Breast epithelium (tissue), 4 donors: ENCODE measurements at regions not wholly inside any gene's neighbourhood (a gene's known extent, or its start where the extent isn't known, plus 50 kb on each side); places are given as distances from the start of the nearest gene placed in this dataset.
"Not testable (repeated sequence)": the region's sequence is repeated elsewhere in the genome, so short reads cannot be mapped to it uniquely, and the experiment has no call there.

Source experiments
- DNase-seq, 2 donors: peaks; one replicate each; pipeline ENCODE4 v3.0.0-alpha.2; 2019; ENCODE audit warnings: low spot score in 2 of 2
- H3K27ac ChIP-seq, 2 donors: fragments of 200-600 bp; sonication (generic) in 1 of 2; one replicate each; pipeline ENCODE4 v1.5.1; 2016 to 2019; ENCODE audit warnings: mild to moderate bottlenecking in 1 of 2
- H3K27me3 ChIP-seq, 2 donors: fragments of 200-600 bp; sonication (generic) in 1 of 2; one replicate each; pipeline versions ENCODE4 v1.5.1 to v1.6.0; 2017 to 2019; ENCODE audit warnings: control low read depth in 1 of 2, mild to moderate bottlenecking in 1 of 2
- H3K36me3 ChIP-seq: fragments of 200-600 bp; one replicate; pipeline ENCODE4 v1.5.1; 2019
- H3K4me1 ChIP-seq, 2 donors: fragments of 200-600 bp; sonication (generic); one replicate each; pipeline ENCODE4 v1.5.1; 2016 to 2019; ENCODE audit warnings: control low read depth in 1 of 2
- H3K4me3 ChIP-seq, 3 donors: fragments of 200-600 bp; sonication (generic); 1 replicate in 2 of 3; 2 replicates in 1 of 3; pipeline ENCODE4 v1.5.1; 2016 to 2019; ENCODE audit warnings: mild to moderate bottlenecking in 3 of 3, moderate library complexity in 2 of 3
- H3K9me3 ChIP-seq, 2 donors: fragments of 200-600 bp; sonication (generic) in 1 of 2; one replicate each; pipeline ENCODE4 v1.5.1; 2016 to 2019; ENCODE audit warnings: control low read depth in 1 of 2
- POLR2A ChIP-seq: fragments of 450-650 bp; IDR thresholded peaks from one replicate; pipeline ENCODE4 v1.6.1; 2016; ENCODE audit warnings: antibody characterized with exemption, mild to moderate bottlenecking, moderate library complexity
- POLR2AphosphoS5 ChIP-seq, 3 donors: sonication (generic); formaldehyde crosslinking; IDR thresholded peaks; one replicate each; pipeline ENCODE4 v1.6.1; 2017; ENCODE audit warnings: antibody characterized with exemption in 3 of 3
- intact Hi-C: fragments of 100-400 bp; cut with DNase I; formaldehyde crosslinking; loops from one replicate; pipeline ENCODE4 v1.15.1; 2023; ENCODE audit warnings: low total_unique reads
- TF ChIP-seq, protein P1 (sequence below), 3 donors: fragments of 450-650 bp; IDR thresholded peaks; one replicate each; pipeline ENCODE4 v1.5.1; 2016 to 2017; ENCODE audit warnings: antibody characterized with exemption in 3 of 3, mild to moderate bottlenecking in 3 of 3, moderate library complexity in 3 of 3

DNA sequence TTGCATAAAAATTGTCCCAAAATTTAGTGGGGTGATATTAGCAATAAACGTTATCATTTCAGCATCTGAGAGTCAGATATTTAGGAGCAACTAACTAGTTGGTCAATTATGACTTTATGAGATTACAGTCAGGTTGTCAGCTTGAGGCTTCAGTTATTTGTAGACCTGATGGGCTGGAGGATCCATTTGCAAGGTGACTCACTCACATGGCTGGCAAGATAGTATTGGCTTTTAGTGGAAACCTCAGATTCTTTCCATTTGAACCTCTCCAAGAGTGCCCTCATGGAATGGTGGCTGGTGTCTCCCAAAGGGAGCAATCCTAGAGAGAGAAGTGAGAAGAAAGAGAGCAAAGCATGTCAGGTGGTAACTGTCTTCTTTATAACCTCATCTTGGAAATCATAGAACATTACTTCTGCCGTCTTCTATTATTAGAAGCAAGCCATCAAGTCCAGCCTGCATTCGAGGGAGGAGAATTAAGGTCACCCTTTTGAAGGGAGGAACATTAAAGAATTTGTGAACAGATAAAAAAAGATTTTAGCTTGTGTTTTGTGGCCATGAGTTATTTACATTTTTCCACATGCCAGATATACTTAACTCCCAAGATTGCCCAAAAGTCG lies 92.5 kb downstream of the HAUS1 start:
- no peak overlapping the region for H3K4me3 ChIP-seq
- no peak for DNase-seq
- no peaks in the 10 kb centered on the region for H3K27me3 ChIP-seq
- no peak overlapping the region for H3K27ac ChIP-seq
- intact Hi-C loops = no loop called here
- TF ChIP-seq, protein P1, sequence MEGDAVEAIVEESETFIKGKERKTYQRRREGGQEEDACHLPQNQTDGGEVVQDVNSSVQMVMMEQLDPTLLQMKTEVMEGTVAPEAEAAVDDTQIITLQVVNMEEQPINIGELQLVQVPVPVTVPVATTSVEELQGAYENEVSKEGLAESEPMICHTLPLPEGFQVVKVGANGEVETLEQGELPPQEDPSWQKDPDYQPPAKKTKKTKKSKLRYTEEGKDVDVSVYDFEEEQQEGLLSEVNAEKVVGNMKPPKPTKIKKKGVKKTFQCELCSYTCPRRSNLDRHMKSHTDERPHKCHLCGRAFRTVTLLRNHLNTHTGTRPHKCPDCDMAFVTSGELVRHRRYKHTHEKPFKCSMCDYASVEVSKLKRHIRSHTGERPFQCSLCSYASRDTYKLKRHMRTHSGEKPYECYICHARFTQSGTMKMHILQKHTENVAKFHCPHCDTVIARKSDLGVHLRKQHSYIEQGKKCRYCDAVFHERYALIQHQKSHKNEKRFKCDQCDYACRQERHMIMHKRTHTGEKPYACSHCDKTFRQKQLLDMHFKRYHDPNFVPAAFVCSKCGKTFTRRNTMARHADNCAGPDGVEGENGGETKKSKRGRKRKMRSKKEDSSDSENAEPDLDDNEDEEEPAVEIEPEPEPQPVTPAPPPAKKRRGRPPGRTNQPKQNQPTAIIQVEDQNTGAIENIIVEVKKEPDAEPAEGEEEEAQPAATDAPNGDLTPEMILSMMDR (IDR thresholded peaks at IDR 0.05) = no peak
- TF ChIP-seq POLR2A = no peak
- TF ChIP-seq POLR2AphosphoS5 (IDR thresholded peaks at IDR 0.05) = no peak
- H3K36me3 ChIP-seq = no peaks in the 10 kb centered on the region
- H3K4me1 ChIP-seq = no peaks in the 10 kb centered on the region
- no peaks in the 10 kb centered on the region for H3K9me3 ChIP-seq

DNA sequence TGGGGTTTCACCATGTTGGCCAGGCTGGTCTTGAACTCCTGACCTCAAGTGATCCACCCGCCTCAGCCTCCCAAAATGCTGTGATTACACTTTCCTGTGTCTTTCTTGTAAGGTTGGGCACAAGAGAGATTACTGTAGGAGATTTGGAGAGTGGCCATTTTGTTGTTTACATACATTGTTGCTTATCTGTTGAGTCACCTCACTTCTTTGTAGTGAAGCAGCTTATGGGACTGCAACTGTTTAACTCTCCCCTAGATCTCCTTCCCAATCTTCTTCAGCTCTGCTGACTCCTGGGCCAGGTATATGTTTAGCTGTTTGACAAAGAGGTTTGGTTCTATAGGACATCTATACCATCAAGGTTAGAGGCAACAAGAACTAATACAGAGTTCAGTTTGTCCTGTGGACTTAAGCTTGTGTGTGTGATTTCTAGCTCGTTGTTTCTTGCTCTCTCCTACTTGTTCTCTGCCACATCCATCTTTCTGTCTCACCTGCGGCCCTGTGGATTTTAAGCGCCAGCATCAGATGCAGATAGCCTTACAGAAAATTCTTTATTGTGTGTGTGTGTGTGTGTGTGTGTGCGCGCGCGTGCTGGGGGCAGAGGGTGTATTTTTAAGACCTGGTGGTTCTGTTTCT lies 95.4 kb downstream of the HAUS1 start:
- no peak overlapping the region for H3K27ac ChIP-seq
- H3K9me3 ChIP-seq = no peaks in the 10 kb centered on the region
- no peaks in the 10 kb centered on the region for H3K36me3 ChIP-seq
- no peak overlapping the region for H3K4me3 ChIP-seq
- TF ChIP-seq POLR2A (no peak), POLR2AphosphoS5 (IDR thresholded peaks at IDR 0.05) (no peak)
- TF ChIP-seq, protein P1 (IDR thresholded peaks at IDR 0.05) = no peak
- no peaks in the 10 kb centered on the region for H3K4me1 ChIP-seq
- DNase-seq = no peak
- no peaks in the 10 kb centered on the region for H3K27me3 ChIP-seq
- intact Hi-C loops = no loop called here

DNA sequence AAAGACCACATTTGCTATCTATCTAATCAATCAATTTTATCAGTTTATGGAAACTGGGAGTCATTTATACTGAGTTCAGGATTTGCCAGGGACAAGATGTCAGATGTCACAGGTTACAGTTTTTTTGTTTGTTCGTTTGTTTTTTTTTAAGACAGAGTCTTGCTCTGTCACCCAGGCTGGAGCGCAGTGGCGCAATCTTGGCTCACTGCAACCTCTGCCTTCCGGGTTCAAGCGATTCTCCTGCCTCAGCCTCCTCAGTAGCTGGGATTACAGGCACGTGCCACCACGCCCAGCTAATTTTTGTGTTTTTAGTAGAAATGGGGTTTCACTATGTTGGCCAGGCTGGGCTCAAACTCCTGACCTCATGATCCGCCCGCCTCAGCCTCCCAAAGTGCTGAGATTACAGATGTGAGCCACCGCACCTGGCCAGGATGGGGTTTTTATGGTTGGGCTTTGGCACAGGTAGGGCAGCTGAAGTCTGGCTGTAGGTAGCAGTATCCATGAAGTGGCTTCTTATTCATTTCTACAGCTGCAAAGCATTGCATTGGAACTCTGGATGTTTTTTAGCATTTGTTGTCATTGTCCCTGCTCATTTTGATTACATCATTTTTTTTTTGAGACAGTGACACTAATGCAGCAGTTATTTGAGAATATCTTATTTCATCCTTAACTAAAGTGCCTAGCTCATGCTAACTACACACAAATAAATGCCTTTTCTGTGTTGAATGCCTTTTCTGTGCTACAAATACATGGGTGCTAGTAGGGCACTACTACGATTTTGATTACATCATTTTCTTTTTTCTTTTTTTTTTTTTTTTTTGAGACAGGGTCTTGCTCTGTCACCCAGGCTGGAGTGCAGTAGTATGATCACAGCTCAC lies 96.2 kb downstream of the HAUS1 start:
- H3K27me3 ChIP-seq, H3K4me3 ChIP-seq, H3K9me3 ChIP-seq, DNase-seq, H3K4me1 ChIP-seq, H3K27ac ChIP-seq, intact Hi-C loops, H3K36me3 ChIP-seq: not testable (repeated sequence)

DNA sequence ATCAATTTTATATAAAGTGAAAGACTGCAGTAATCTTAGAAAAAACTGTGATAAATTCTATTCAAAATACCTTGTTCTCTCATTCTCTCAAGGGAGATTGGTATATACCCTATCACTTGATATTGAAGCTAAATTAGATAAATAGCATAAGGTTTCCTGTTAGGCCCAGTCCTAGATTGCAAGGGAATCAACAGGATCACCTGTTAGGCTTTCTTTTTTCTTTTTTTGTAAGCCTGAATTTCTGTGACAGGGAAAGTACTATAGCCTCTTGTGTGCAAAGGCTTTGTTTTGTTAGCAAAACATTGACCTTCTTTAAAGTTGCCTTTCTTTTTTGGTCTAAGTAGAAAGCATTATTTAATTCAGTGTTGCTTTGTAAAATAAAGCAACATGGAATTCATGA lies 100.0 kb downstream of the HAUS1 start:
- H3K4me1 ChIP-seq = no peaks in the 10 kb centered on the region
- H3K4me3 ChIP-seq = no peak overlapping the region
- no peaks in the 10 kb centered on the region for H3K36me3 ChIP-seq
- no peaks in the 10 kb centered on the region for H3K27me3 ChIP-seq
- no peaks in the 10 kb centered on the region for H3K9me3 ChIP-seq
- no peak for DNase-seq
- intact Hi-C loops = no loop called here
- H3K27ac ChIP-seq = no peak overlapping the region
- TF ChIP-seq POLR2AphosphoS5 (IDR thresholded peaks at IDR 0.05) (no peak), POLR2A (no peak)
- TF ChIP-seq, protein P1 (IDR thresholded peaks at IDR 0.05) = no peak

DNA sequence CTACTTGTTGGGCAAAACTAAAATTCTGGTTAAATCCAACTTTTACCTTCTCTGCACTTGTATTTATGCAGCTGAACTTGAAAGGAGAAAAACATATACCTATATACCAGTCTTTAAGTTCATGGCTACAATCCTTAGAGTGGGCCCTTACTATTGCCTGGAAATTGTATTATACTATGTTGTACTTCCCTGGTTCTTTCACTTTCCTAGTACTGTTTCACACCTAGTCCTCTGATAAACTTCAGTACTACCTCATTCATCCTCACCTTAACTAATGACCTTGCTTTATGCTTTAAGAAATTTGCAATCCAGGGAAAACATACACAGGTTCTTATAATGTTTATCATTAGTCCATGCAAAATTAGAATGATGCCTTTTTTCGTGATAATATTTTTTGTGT lies 103.8 kb downstream of the HAUS1 start:
- H3K4me1 ChIP-seq = no peaks in the 10 kb centered on the region
- H3K27ac ChIP-seq = no peak overlapping the region
- no peak overlapping the region for H3K4me3 ChIP-seq
- TF ChIP-seq POLR2AphosphoS5 (IDR thresholded peaks at IDR 0.05) (no peak), POLR2A (no peak)
- TF ChIP-seq, protein P1 (IDR thresholded peaks at IDR 0.05) = no peak
- H3K9me3 ChIP-seq = no peaks in the 10 kb centered on the region
- H3K36me3 ChIP-seq = no peaks in the 10 kb centered on the region
- intact Hi-C loops = no loop called here
- no peaks in the 10 kb centered on the region for H3K27me3 ChIP-seq
- DNase-seq = no peak
